ENCODE measurements at regions not wholly inside any gene's neighbourhood (a gene's known extent, or its start where the extent isn't known, plus 50 kb on each side); places are given as distances from the start of the nearest gene placed in this dataset.

DNA sequence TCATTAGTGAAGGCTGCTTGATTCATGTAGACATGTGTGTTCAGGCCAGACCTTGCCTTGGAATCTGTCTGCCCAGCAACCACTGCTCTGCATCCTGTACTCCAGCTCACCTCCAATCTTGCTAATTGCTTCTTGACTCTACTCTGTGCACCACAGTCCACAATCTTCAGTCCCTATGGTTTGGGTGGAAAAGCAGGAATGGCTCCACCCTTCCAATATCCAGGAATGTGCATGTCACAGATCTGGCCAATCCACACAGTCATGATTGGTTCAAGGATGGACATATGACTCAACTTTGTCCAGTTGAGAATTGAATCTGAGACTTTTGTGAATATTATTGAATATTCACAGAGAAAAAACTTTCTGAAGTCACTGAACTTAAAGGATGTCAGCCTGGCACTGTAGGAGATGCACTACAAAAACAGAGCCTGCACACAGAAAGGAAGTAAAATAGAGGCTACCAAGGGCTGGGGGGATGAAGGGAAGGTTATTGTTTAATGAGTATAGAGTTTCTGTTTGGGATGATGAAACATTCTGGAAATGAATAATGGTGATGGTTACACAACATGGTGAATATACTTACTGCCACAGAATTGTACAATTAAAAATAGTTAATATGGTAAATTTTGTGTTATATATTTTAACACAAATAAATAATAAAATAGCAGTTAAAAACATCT is 161.3 kb upstream of the USP38 start:
- Histone ChIP-seq H4K5ac (ENCODE audit: insufficient read length, low read depth, low read length) (no peak overlapping the region), H4K91ac (ENCODE audit: insufficient read length, low read depth, low read length) (no peak overlapping the region), H2BK5ac (ENCODE audit: insufficient read length, low read length) (no peak overlapping the region), H3K9ac (ENCODE audit: extremely low read depth, insufficient read length, low read length) (no peak overlapping the region), H3K23me2 (ENCODE audit: insufficient read length, low read depth, low read length, poor library complexity, severe bottlenecking) (no peaks in the 10 kb centered on the region), H2BK120ac (ENCODE audit: low read depth, low read length, poor library complexity, severe bottlenecking) (no peak overlapping the region), H3K56ac (ENCODE audit: insufficient read length, low read depth, low read length) (no peak overlapping the region), H3K23ac (ENCODE audit: insufficient read length, low read depth, low read length) (no peak overlapping the region), H3K79me2 (ENCODE audit: insufficient read depth, low read length) (no peaks in the 10 kb centered on the region), H3K27ac (ENCODE audit: insufficient read length, low read depth, low read length) (no peak overlapping the region), H3K18ac (ENCODE audit: insufficient read length, low read depth, low read length) (no peak overlapping the region), H2BK20ac (ENCODE audit: low read depth, low read length, poor library complexity, severe bottlenecking) (no peak overlapping the region), H4K8ac (replicated peaks; ENCODE audit: insufficient read length, low read depth, low read length) (no peak overlapping the region), H4K20me1 (ENCODE audit: control insufficient read depth, insufficient read depth, insufficient read length) (no peaks in the 10 kb centered on the region), H2BK15ac (ENCODE audit: low read depth, low read length) (no peak overlapping the region), H2AFZ (ENCODE audit: low read length) (no peak overlapping the region), H3K4me1 (ENCODE audit: insufficient read depth, low read length) (no peaks in the 10 kb centered on the region), H3K27me3 (ENCODE audit: insufficient read depth, low read length) (no peaks in the 10 kb centered on the region), H3K9me3 (ENCODE audit: control insufficient read depth, low read depth, low read length) (no peaks in the 10 kb centered on the region), H2AK5ac (ENCODE audit: insufficient read length, low read length) (no peak overlapping the region), H3K79me1 (ENCODE audit: insufficient read depth, low read depth, low read length, poor library complexity, severe bottlenecking) (no peaks in the 10 kb centered on the region), H3T11ph (ENCODE audit: low read length) (no peak overlapping the region), H3K14ac (ENCODE audit: insufficient read depth, low read length) (no peak overlapping the region), H2BK12ac (ENCODE audit: insufficient read length, low read depth, low read length) (no peak overlapping the region), H3K4ac (ENCODE audit: low read depth, low read length) (no peak overlapping the region), H3K4me2 (ENCODE audit: insufficient read depth, insufficient read length, low read length) (no peak overlapping the region)
- no peak overlapping the region for H3K4me3 Mint-ChIP-seq
- no peaks in the 10 kb centered on the region for H3K27me3 Mint-ChIP-seq (ENCODE audit: low read depth)
- DNase-seq, result no peak
- H3K36me3 Mint-ChIP-seq (ENCODE audit: insufficient read depth in 1 of 3, low read depth in 3 of 3), result no peaks in the 10 kb centered on the region
- no peak overlapping the region; a peak in 1 of 7 replicates for H3K27ac Mint-ChIP-seq
- H3K4me1 Mint-ChIP-seq, result peaks cover 2% of the 10 kb centered on the region in 2 experiments; a peak in 3 of 4 replicates
- TF ChIP-seq, protein P1, sequence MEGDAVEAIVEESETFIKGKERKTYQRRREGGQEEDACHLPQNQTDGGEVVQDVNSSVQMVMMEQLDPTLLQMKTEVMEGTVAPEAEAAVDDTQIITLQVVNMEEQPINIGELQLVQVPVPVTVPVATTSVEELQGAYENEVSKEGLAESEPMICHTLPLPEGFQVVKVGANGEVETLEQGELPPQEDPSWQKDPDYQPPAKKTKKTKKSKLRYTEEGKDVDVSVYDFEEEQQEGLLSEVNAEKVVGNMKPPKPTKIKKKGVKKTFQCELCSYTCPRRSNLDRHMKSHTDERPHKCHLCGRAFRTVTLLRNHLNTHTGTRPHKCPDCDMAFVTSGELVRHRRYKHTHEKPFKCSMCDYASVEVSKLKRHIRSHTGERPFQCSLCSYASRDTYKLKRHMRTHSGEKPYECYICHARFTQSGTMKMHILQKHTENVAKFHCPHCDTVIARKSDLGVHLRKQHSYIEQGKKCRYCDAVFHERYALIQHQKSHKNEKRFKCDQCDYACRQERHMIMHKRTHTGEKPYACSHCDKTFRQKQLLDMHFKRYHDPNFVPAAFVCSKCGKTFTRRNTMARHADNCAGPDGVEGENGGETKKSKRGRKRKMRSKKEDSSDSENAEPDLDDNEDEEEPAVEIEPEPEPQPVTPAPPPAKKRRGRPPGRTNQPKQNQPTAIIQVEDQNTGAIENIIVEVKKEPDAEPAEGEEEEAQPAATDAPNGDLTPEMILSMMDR (conservative IDR thresholded peaks at IDR 0.05), result no peak
- no peaks in the 10 kb centered on the region for H3K9me3 Mint-ChIP-seq

All from H9 (cell line).